H9 (cell line): ENCODE measurements at regions not wholly inside any gene's neighbourhood (a gene's known extent, or its start where the extent isn't known, plus 50 kb on each side); places are given as distances from the start of the nearest gene placed in this dataset.

Experiments used
- DNase-seq: peaks from one replicate; pipeline ENCODE4 v3.0.0-alpha.2; 2017
- H2AFZ ChIP-seq: one replicate; pipeline ENCODE4 v1.6.1; 2013; ENCODE audit warnings: mild to moderate bottlenecking, low read length, control low read depth, moderate library complexity
- H2AK5ac ChIP-seq: 2 replicates; pipeline ENCODE4 v1.6.1; 2013; ENCODE audit warnings: low read length, control low read depth, mixed read lengths; ENCODE audit not compliant: insufficient read length
- H2BK120ac ChIP-seq: one replicate; pipeline ENCODE4 v1.6.1; 2013; ENCODE audit warnings: low read depth, mild to moderate bottlenecking, low read length, control low read depth, inconsistent platforms; ENCODE audit not compliant: poor library complexity, severe bottlenecking
- H2BK12ac ChIP-seq: 2 replicates; pipeline ENCODE4 v1.6.1; 2013; ENCODE audit warnings: low read length, control low read depth, mixed read lengths, low read depth; ENCODE audit not compliant: insufficient read length
- H2BK15ac ChIP-seq: 2 replicates; pipeline ENCODE4 v1.6.1; 2013; ENCODE audit warnings: low read depth, low read length, control low read depth
- H2BK20ac ChIP-seq: one replicate; pipeline ENCODE4 v1.6.1; 2013; ENCODE audit warnings: low read depth, mild to moderate bottlenecking, low read length, control low read depth, inconsistent platforms; ENCODE audit not compliant: poor library complexity, severe bottlenecking
- H2BK5ac ChIP-seq: 2 replicates; pipeline ENCODE4 v1.6.1; 2013; ENCODE audit warnings: low read length, control low read depth, mixed read lengths; ENCODE audit not compliant: insufficient read length
- H3K14ac ChIP-seq: 2 replicates; pipeline ENCODE4 v1.6.1; 2013; ENCODE audit warnings: low read length, control low read depth; ENCODE audit not compliant: insufficient read depth
- H3K18ac ChIP-seq: 2 replicates; pipeline ENCODE4 v1.6.1; 2013; ENCODE audit warnings: low read depth, mild to moderate bottlenecking, mixed read lengths, low read length, control low read depth; ENCODE audit not compliant: insufficient read length
- H3K23ac ChIP-seq: 2 replicates; pipeline ENCODE4 v1.6.1; 2013; ENCODE audit warnings: low read length, control low read depth, mixed read lengths, low read depth; ENCODE audit not compliant: insufficient read length
- H3K23me2 ChIP-seq: 2 replicates; pipeline ENCODE4 v1.6.1; 2013; ENCODE audit warnings: low read depth, mild to moderate bottlenecking, mixed read lengths, low read length, control low read depth; ENCODE audit not compliant: insufficient read length, poor library complexity, severe bottlenecking
- H3K27ac ChIP-seq: 2 replicates; pipeline ENCODE4 v1.5.1; 2013; ENCODE audit warnings: low read length, control low read depth, mixed read lengths, low read depth; ENCODE audit not compliant: insufficient read length
- H3K27me3 ChIP-seq: 2 replicates; pipeline ENCODE4 v1.6.1; 2013; ENCODE audit warnings: low read length, control low read depth, inconsistent platforms; ENCODE audit not compliant: insufficient read depth
- H3K4ac ChIP-seq: 2 replicates; pipeline ENCODE4 v1.6.1; 2013; ENCODE audit warnings: low read depth, mild to moderate bottlenecking, control low read depth, inconsistent platforms, low read length, moderate library complexity
- H3K4me1 ChIP-seq: 2 replicates; pipeline ENCODE4 v1.6.1; 2013; ENCODE audit warnings: low read length, control low read depth, inconsistent platforms; ENCODE audit not compliant: insufficient read depth
- H3K4me2 ChIP-seq: 2 replicates; pipeline ENCODE4 v1.6.1; 2013; ENCODE audit warnings: low read length, control low read depth, mixed read lengths; ENCODE audit not compliant: insufficient read length, insufficient read depth
- H3K56ac ChIP-seq: 2 replicates; pipeline ENCODE4 v1.6.1; 2013; ENCODE audit warnings: low read depth, mild to moderate bottlenecking, mixed read lengths, low read length, control low read depth; ENCODE audit not compliant: insufficient read length
- H3K79me1 ChIP-seq: 2 replicates; pipeline ENCODE4 v1.6.1; 2013; ENCODE audit warnings: low read depth, mild to moderate bottlenecking, moderate library complexity, low read length, control low read depth, inconsistent platforms; ENCODE audit not compliant: insufficient read depth, poor library complexity, severe bottlenecking
- H3K79me2 ChIP-seq: 2 replicates; pipeline ENCODE4 v1.6.1; 2013; ENCODE audit warnings: low read length, control low read depth, inconsistent platforms; ENCODE audit not compliant: insufficient read depth
- H3K9ac ChIP-seq: 2 replicates; pipeline ENCODE4 v1.6.1; 2013; ENCODE audit warnings: low read length, control low read depth, mixed read lengths; ENCODE audit not compliant: insufficient read length; ENCODE audit errors: extremely low read depth
- H3K9me3 ChIP-seq: one replicate; pipeline ENCODE4 v1.6.1; 2013; ENCODE audit warnings: low read depth, low read length, inconsistent platforms; ENCODE audit not compliant: control insufficient read depth
- H3T11ph ChIP-seq: one replicate; pipeline ENCODE4 v1.6.1; 2013; ENCODE audit warnings: mild to moderate bottlenecking, low read length, control low read depth, inconsistent platforms
- H4K20me1 ChIP-seq: one replicate; pipeline ENCODE4 v1.6.1; 2013; ENCODE audit not compliant: control insufficient read depth, insufficient read length, insufficient read depth
- H4K5ac ChIP-seq: 2 replicates; pipeline ENCODE4 v1.6.1; 2013; ENCODE audit warnings: low read depth, mild to moderate bottlenecking, mixed read lengths, low read length, control low read depth; ENCODE audit not compliant: insufficient read length
- H4K8ac ChIP-seq: replicated peaks from 2 replicates; pipeline ENCODE4 v1.6.1; 2013; ENCODE audit warnings: low read length, control low read depth, mixed read lengths, low read depth; ENCODE audit not compliant: insufficient read length
- H4K91ac ChIP-seq: 2 replicates; pipeline ENCODE4 v1.6.1; 2013; ENCODE audit warnings: low read depth, mild to moderate bottlenecking, moderate library complexity, mixed read lengths, low read length, control low read depth; ENCODE audit not compliant: insufficient read length
- H3K27ac Mint-ChIP-seq, 3 experiments: 2 replicates in 2 of 3; 3 replicates in 1 of 3; pipeline ENCODE4 v1.8.0; 2020 to 2021; ENCODE audit warnings: mixed read lengths in 3 of 3, mild to moderate bottlenecking in 1 of 3, moderate library complexity in 1 of 3
- H3K27me3 Mint-ChIP-seq: 2 replicates; pipeline ENCODE4 v1.8.0; 2021; ENCODE audit warnings: low read depth, mild to moderate bottlenecking, moderate library complexity, mixed read lengths
- H3K36me3 Mint-ChIP-seq, 3 experiments: 2 replicates in 2 of 3; 3 replicates in 1 of 3; pipeline ENCODE4 v1.8.0; 2020 to 2021; ENCODE audit warnings: low read depth in 3 of 3, mixed read lengths in 3 of 3; ENCODE audit not compliant: insufficient read depth in 1 of 3
- H3K4me1 Mint-ChIP-seq, 2 experiments: 2 replicates each; pipeline ENCODE4 v1.8.0; 2020; ENCODE audit warnings: mixed read lengths in 2 of 2
- H3K4me3 Mint-ChIP-seq, 2 experiments: 2 replicates in 1 of 2; 3 replicates in 1 of 2; pipeline ENCODE4 v1.8.0; 2020 to 2021; ENCODE audit warnings: mild to moderate bottlenecking in 2 of 2, mixed read lengths in 2 of 2, moderate library complexity in 1 of 2
- H3K9me3 Mint-ChIP-seq, 2 experiments: 2 replicates in 1 of 2; 3 replicates in 1 of 2; pipeline ENCODE4 v1.8.0; 2020; ENCODE audit warnings: mild to moderate bottlenecking in 2 of 2, mixed read lengths in 2 of 2, moderate library complexity in 1 of 2
- CTCF ChIP-seq: fragments of 200-600 bp; sonication (generic); conservative IDR thresholded peaks from 3 replicates; pipeline ENCODE4 v1.8.0; 2021; ENCODE audit warnings: antibody characterized with exemption, mild to moderate bottlenecking
- WGBS: extraction: QIAGEN DNeasy Blood & Tissue Kit; methylation state at CpG from one replicate; pipeline ENCODE4 v1.1.7; 2013; ENCODE audit warnings: missing lambda C conversion rate, low lambda C conversion rate, mixed read lengths; ENCODE audit not compliant: insufficient read length; ENCODE audit errors: extremely low coverage; 5-methylcytosine and 5-hydroxymethylcytosine counted together

GRCh38 chr4:181146051-181146450 is 1097.2 kb upstream of the TENM3 start:
- H2BK20ac ChIP-seq, result no peak overlapping the region
- no peaks in the 10 kb centered on the region for H3K23me2 ChIP-seq
- no peak overlapping the region for H3K4me2 ChIP-seq
- H3T11ph ChIP-seq, result no peak overlapping the region
- H2BK5ac ChIP-seq, result no peak overlapping the region
- H3K27ac ChIP-seq, result no peak overlapping the region
- H2BK15ac ChIP-seq, result no peak overlapping the region
- H2BK120ac ChIP-seq, result no peak overlapping the region
- no peak for DNase-seq
- H3K9me3 ChIP-seq, result no peaks in the 10 kb centered on the region
- H4K8ac ChIP-seq, result no peak overlapping the region
- no peak overlapping the region for H3K14ac ChIP-seq
- no peak for TF ChIP-seq CTCF
- no peaks in the 10 kb centered on the region for H3K79me2 ChIP-seq
- no peak overlapping the region for H3K18ac ChIP-seq
- Mint-ChIP-seq H3K36me3 (no peaks in the 10 kb centered on the region), H3K4me1 (no peaks in the 10 kb centered on the region; a peak in 1 of 4 replicates), H3K27ac (no peak overlapping the region), H3K4me3 (no peak overlapping the region), H3K9me3 (no peaks in the 10 kb centered on the region), H3K27me3 (no peaks in the 10 kb centered on the region; the same call in 1 of the 2 replicates)
- no peak overlapping the region for H3K9ac ChIP-seq
- no peaks in the 10 kb centered on the region for H3K79me1 ChIP-seq
- no peak overlapping the region for H2AFZ ChIP-seq
- no peak overlapping the region for H4K91ac ChIP-seq
- no peak overlapping the region for H2BK12ac ChIP-seq
- H2AK5ac ChIP-seq, result no peak overlapping the region
- H3K56ac ChIP-seq, result no peak overlapping the region
- no CpG with 5 or more reads among the region's 1 CpG for WGBS
- H3K4ac ChIP-seq, result no peak overlapping the region
- no peak overlapping the region for H3K23ac ChIP-seq
- no peaks in the 10 kb centered on the region for H3K27me3 ChIP-seq
- H4K5ac ChIP-seq, result no peak overlapping the region
- no peaks in the 10 kb centered on the region for H4K20me1 ChIP-seq
- no peaks in the 10 kb centered on the region for H3K4me1 ChIP-seq
